B cell (primary cell): ENCODE measurements at regions not wholly inside any gene's neighbourhood (a gene's known extent, or its start where the extent isn't known, plus 50 kb on each side); places are given as distances from the start of the nearest gene placed in this dataset.

Source experiments
- ATAC-seq: fragments of 200-7000 bp; cut with Tn5 transposase; one replicate; pipeline ENCODE4 v1.10.0; 2021; ENCODE audit warnings: low read depth, mild to moderate bottlenecking, moderate number of reproducible peaks, moderate library complexity
- CTCF ChIA-PET: fragments of 350-600 bp; sonication (Branson Sonifier 250); formaldehyde crosslinking; loops from one replicate; lab custom pipeline; 2021; ENCODE audit warnings: antibody characterized with exemption, inconsistent platforms; lab: Charles Lee
- POLR2A ChIA-PET: fragments of 350-600 bp; sonication (Branson Sonifier 250); formaldehyde crosslinking; loops from one replicate; lab custom pipeline; 2021; ENCODE audit warnings: antibody characterized with exemption; lab: Charles Lee
- DNase-seq: peaks from one replicate; pipeline ENCODE4 v3.0.0; 2013
- H2AFZ ChIP-seq: 2 replicates; pipeline ENCODE4 v1.6.1; 2012; ENCODE audit warnings: mild to moderate bottlenecking, low read depth, low read length; ENCODE audit not compliant: insufficient read depth, poor library complexity, severe bottlenecking
- H3K27ac ChIP-seq, 2 donors: 1 replicate in 1 of 2; 2 replicates in 1 of 2; pipeline ENCODE4 v1.5.1; 2012 to 2013; ENCODE audit warnings: low read length in 2 of 2, mild to moderate bottlenecking in 2 of 2, moderate library complexity in 1 of 2
- H3K27me3 ChIP-seq, 4 experiments: fragments of 200-600 bp in 1 of 4; sonication (generic) in 1 of 4; replicated peaks in 1 of 4; 1 replicate in 2 of 4; 2 replicates in 2 of 4; pipeline versions ENCODE4 v1.6.1 to v1.7.0; 2013 to 2016; ENCODE audit warnings: low read length in 3 of 4, mild to moderate bottlenecking in 2 of 4, mixed read lengths in 1 of 4, moderate library complexity in 1 of 4; ENCODE audit not compliant: insufficient read depth in 4 of 4, control insufficient read depth in 3 of 4; ENCODE audit errors: control extremely low read depth in 1 of 4
- H3K36me3 ChIP-seq, 2 experiments: replicated peaks in 1 of 2; 1 replicate in 1 of 2; 2 replicates in 1 of 2; pipeline versions ENCODE4 v1.6.1 to v1.7.1; 2013; ENCODE audit warnings: low read length in 1 of 2; ENCODE audit not compliant: insufficient read depth in 2 of 2, control insufficient read depth in 1 of 2; ENCODE audit errors: control extremely low read depth in 1 of 2, extremely low read depth in 1 of 2
- H3K4me1 ChIP-seq, 2 donors: fragments of 200-600 bp in 1 of 2; sonication (generic) in 1 of 2; 1 replicate in 1 of 2; 2 replicates in 1 of 2; pipeline versions ENCODE4 v1.5.1 to v1.6.1; 2013 to 2017; ENCODE audit warnings: low read length in 2 of 2; ENCODE audit not compliant: control insufficient read depth in 2 of 2, insufficient read depth in 2 of 2
- H3K4me2 ChIP-seq: replicated peaks from 2 replicates; pipeline ENCODE3; 2012; ENCODE audit warnings: mild to moderate bottlenecking, low read depth, low read length; ENCODE audit not compliant: poor library complexity, severe bottlenecking
- H3K4me3 ChIP-seq, 5 experiments: fragments of 200-600 bp in 1 of 5; sonication (generic) in 1 of 5; 1 replicate in 3 of 5; 2 replicates in 2 of 5; pipeline versions ENCODE4 v1.5.1 to v1.7.0; 2011 to 2016; ENCODE audit warnings: low read length in 4 of 5, mild to moderate bottlenecking in 4 of 5, low read depth in 2 of 5, control low read depth in 1 of 5, moderate library complexity in 1 of 5; ENCODE audit not compliant: insufficient read depth in 1 of 5; ENCODE audit errors: control extremely low read depth in 1 of 5, extremely low read depth in 1 of 5
- H3K79me2 ChIP-seq: fragments of 200-600 bp; sonication (generic); one replicate; pipeline ENCODE4 v1.6.0; 2016; ENCODE audit warnings: low read length; ENCODE audit not compliant: control insufficient read depth, insufficient read depth
- H3K9ac ChIP-seq: fragments of 200-600 bp; sonication (generic); 2 replicates; pipeline ENCODE4 v1.6.1; 2017; ENCODE audit warnings: mild to moderate bottlenecking, low read length, moderate library complexity
- H3K9me3 ChIP-seq, 3 donors: one replicate each; pipeline versions ENCODE4 v1.6.1 to v1.7.1; 2013; ENCODE audit warnings: low read length in 2 of 3; ENCODE audit not compliant: control insufficient read depth in 2 of 3, insufficient read depth in 1 of 3; ENCODE audit errors: control extremely low read depth in 1 of 3
- H4K20me1 ChIP-seq: 2 replicates; pipeline ENCODE4 v1.6.0; 2012; ENCODE audit warnings: mild to moderate bottlenecking, low read length; ENCODE audit not compliant: insufficient read depth, control insufficient read depth, poor library complexity, severe bottlenecking
- H3K27ac Mint-ChIP-seq: one replicate; pipeline ENCODE4 v1.8.0; 2021; ENCODE audit warnings: mixed read lengths
- H3K27me3 Mint-ChIP-seq: one replicate; pipeline ENCODE4 v1.8.0; 2021; ENCODE audit warnings: mixed read lengths
- H3K4me1 Mint-ChIP-seq: one replicate; pipeline ENCODE4 v1.8.0; 2021; ENCODE audit warnings: mixed read lengths
- H3K4me3 Mint-ChIP-seq: one replicate; pipeline ENCODE4 v1.8.0; 2021; ENCODE audit warnings: mixed read lengths
- H3K9me3 Mint-ChIP-seq: one replicate; pipeline ENCODE4 v1.8.0; 2022; ENCODE audit warnings: mixed read lengths; ENCODE audit not compliant: insufficient read depth
- CTCF ChIP-seq: fragments of 200-600 bp; IDR thresholded peaks from one replicate; pipeline ENCODE4 v1.8.0; 2022; ENCODE audit warnings: antibody characterized with exemption, mild to moderate bottlenecking
- EZH2 ChIP-seq: IDR thresholded peaks from 2 replicates; pipeline ENCODE4 v1.6.1; 2012; ENCODE audit warnings: borderline replicate concordance, low read depth, mild to moderate bottlenecking, moderate library complexity, low read length; ENCODE audit not compliant: insufficient read depth, poor library complexity, severe bottlenecking
- WGBS: methylation state at CpG from one replicate; pipeline ENCODE4 v1.1.5; 2013; ENCODE audit warnings: missing lambda C conversion rate; ENCODE audit not compliant: insufficient coverage; 5-methylcytosine and 5-hydroxymethylcytosine counted together
- intact Hi-C: fragments of 100-400 bp; cut with micrococcal nuclease; formaldehyde crosslinking; loops from one replicate; pipeline ENCODE4 v1.10.0; 2022

- no peak overlapping the region for H3K27ac Mint-ChIP-seq
- Histone ChIP-seq H4K20me1 (no peaks in the 10 kb centered on the region), H3K4me3 (no peak overlapping the region), H3K27me3 (peaks cover 0 to 23% (median 0%) of the 10 kb centered on the region in 4 experiments), H3K4me1 (no peaks in the 10 kb centered on the region), H3K27ac (no peak overlapping the region), H3K36me3 (no peaks in the 10 kb centered on the region), H2AFZ (no peak overlapping the region), H3K9ac (no peak overlapping the region), H3K9me3 (peaks cover 0 to 18% (median 0%) of the 10 kb centered on the region in 3 donors), H3K4me2 (no peak overlapping the region), H3K79me2 (no peaks in the 10 kb centered on the region)
- no peak for ATAC-seq
- ChIA-PET CTCF (no interaction called here), POLR2A (no interaction called here)
- TF ChIP-seq CTCF (no peak), EZH2 (no peak)
- H3K9me3 Mint-ChIP-seq: no peaks in the 10 kb centered on the region
- no peak overlapping the region for H3K4me3 Mint-ChIP-seq
- intact Hi-C loops: no loop called here
- H3K27me3 Mint-ChIP-seq: peaks cover 8% of the 10 kb centered on the region
- DNase-seq: no peak
- no peaks in the 10 kb centered on the region for H3K4me1 Mint-ChIP-seq
- 72% methylated on average over 3 of the region's 3 CpGs for WGBS
Observed at GRCh38 chr19:30671367-30671619, 299.1 kb downstream of the ZNF536 start.

DNA sequence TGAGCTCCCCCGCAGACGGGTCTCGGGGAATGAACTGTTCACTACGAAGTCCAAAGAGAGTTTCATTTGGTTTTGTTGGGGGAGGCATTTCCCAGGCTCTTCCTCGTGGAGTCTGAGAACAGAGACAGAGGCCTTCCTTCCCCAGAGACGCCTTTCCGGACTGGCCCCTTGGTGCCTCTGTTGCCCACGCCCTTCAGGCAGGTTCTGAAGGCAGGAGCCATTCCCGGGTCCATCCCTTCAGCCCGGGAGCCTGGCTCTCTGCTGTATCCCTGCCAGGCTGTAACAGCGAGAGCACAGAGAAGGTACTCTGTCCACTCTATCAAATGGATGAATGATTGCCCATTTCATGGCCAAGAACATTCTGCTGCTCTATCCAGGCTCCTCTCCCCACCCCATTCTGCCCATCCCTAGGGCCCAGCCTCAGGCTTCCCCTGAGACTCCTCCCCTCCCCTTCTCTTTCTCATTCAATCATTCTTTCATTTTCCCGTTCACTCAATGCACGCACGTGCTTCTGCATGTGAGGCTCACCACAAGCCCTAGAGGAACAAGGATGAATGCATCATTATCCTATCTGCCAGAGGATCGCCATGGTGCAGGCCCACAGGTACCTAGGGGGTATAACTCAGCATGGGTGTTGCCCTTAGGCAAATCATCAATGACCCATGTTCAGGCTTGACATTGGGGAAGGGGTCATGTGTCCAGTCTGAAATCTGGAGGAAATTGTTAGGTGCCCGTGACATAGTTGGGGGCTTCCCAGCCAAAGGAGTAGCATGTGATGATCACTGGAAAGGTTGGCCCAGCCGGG, 298.6 kb downstream of the ZNF536 start:
- peaks cover 0 to 28% (median 0%) of the 10 kb centered on the region in 4 experiments for H3K27me3 ChIP-seq
- Mint-ChIP-seq H3K27ac (no peak overlapping the region), H3K4me1 (no peaks in the 10 kb centered on the region), H3K9me3 (no peaks in the 10 kb centered on the region), H3K27me3 (peaks cover 8% of the 10 kb centered on the region), H3K4me3 (no peak overlapping the region)
- no peak overlapping the region for H2AFZ ChIP-seq
- DNase-seq (no peak), ATAC-seq (no peak)
- H3K4me2 ChIP-seq: no peak overlapping the region
- ChIA-PET CTCF (interaction anchor here (1.7 kb wide), 1 partner anchor 10 kb away, joined by 3 read pairs; no protein-coding TSS in a partner anchor), POLR2A (no interaction called here)
- no peaks in the 10 kb centered on the region for H3K36me3 ChIP-seq
- intact Hi-C loops: no loop called here
- TF ChIP-seq CTCF (no peak), EZH2 (no peak)
- no peaks in the 10 kb centered on the region for H3K79me2 ChIP-seq
- no peak overlapping the region for H3K9ac ChIP-seq
- no peaks in the 10 kb centered on the region for H4K20me1 ChIP-seq
- H3K4me1 ChIP-seq: no peaks in the 10 kb centered on the region
- H3K9me3 ChIP-seq: peaks cover 0 to 18% (median 0%) of the 10 kb centered on the region in 3 donors
- no peak overlapping the region for H3K4me3 ChIP-seq
- H3K27ac ChIP-seq: no peak overlapping the region
- WGBS: 84% methylated on average over 15 of the region's 17 CpGs
